GM19035 (cell line): ENCODE measurements at regions not wholly inside any gene's neighbourhood (a gene's known extent, or its start where the extent isn't known, plus 50 kb on each side); places are given as distances from the start of the nearest gene placed in this dataset.
"Not testable (repeated sequence)": the region's sequence is repeated elsewhere in the genome, so short reads cannot be mapped to it uniquely, and the experiment has no call there.

Source experiments
- ATAC-seq: cut with Tn5 transposase; IDR thresholded peaks from one replicate; pipeline ENCODE4 v1.9.1; 2021; ENCODE audit not compliant: unreplicated experiment

- no peak for ATAC-seq
Measured at GRCh38 chr10:118870467-118871243, 115.9 kb upstream of the CACUL1 start.

GRCh38 chr10:118871244-118871865 is 116.6 kb upstream of the CACUL1 start:
- ATAC-seq: no peak

- ATAC-seq: no peak
Measured at GRCh38 chr10:118873091-118873737, 118.4 kb upstream of the CACUL1 start.

- no peak for ATAC-seq
Measured at GRCh38 chr10:118873738-118874105, 119.0 kb upstream of the CACUL1 start.

GRCh38 chr10:118874171-118874570 is 119.4 kb upstream of the CACUL1 start:
- no peak for ATAC-seq

- no peak for ATAC-seq
Measured at GRCh38 chr10:118875087-118875486, 120.3 kb upstream of the CACUL1 start.

GRCh38 chr10:118882741-118883140 is 128.0 kb upstream of the CACUL1 start:
- no peak for ATAC-seq

- no peak for ATAC-seq
Measured at GRCh38 chr10:118892255-118892654, 137.3 kb upstream of the NANOS1 start.

GRCh38 chr10:118894891-118895290 is 134.6 kb upstream of the NANOS1 start:
- not testable (repeated sequence) for ATAC-seq

GRCh38 chr10:118900617-118901016 is 128.9 kb upstream of the NANOS1 start:
- ATAC-seq: no peak

GRCh38 chr10:118901380-118901779 is 128.1 kb upstream of the NANOS1 start:
- no peak for ATAC-seq

- no peak for ATAC-seq
Measured at GRCh38 chr10:118901906-118902305, 127.6 kb upstream of the NANOS1 start.

- ATAC-seq: not testable (repeated sequence)
Measured at GRCh38 chr10:118902656-118903055, 126.9 kb upstream of the NANOS1 start.

- no peak for ATAC-seq
Measured at GRCh38 chr10:118903251-118903650, 126.3 kb upstream of the NANOS1 start.

- no peak for ATAC-seq
Measured at GRCh38 chr10:118903691-118904090, 125.8 kb upstream of the NANOS1 start.

GRCh38 chr10:118904286-118904685 is 125.2 kb upstream of the NANOS1 start:
- ATAC-seq: no peak

GRCh38 chr10:118907051-118907450 is 122.5 kb upstream of the NANOS1 start:
- ATAC-seq: no peak

- no peak for ATAC-seq
Measured at GRCh38 chr10:118908557-118909256, 120.8 kb upstream of the NANOS1 start.

GRCh38 chr10:118910702-118911101 is 118.8 kb upstream of the NANOS1 start:
- no peak for ATAC-seq

GRCh38 chr10:118911363-118911762 is 118.2 kb upstream of the NANOS1 start:
- ATAC-seq: no peak

GRCh38 chr10:118912961-118913600 is 116.4 kb upstream of the NANOS1 start:
- no peak for ATAC-seq
